Fibroblast of villous mesenchyme (primary cell): ENCODE measurements at regions not wholly inside any gene's neighbourhood (a gene's known extent, or its start where the extent isn't known, plus 50 kb on each side); places are given as distances from the start of the nearest gene placed in this dataset.

Experiments
- DNase-seq: peaks from one replicate; pipeline ENCODE4 v3.0.0-alpha.2; 2010; ENCODE audit warnings: low read depth
- H3K4me3 ChIP-seq: 2 replicates; pipeline ENCODE4 v1.5.1; 2011; ENCODE audit warnings: low read depth, mild to moderate bottlenecking, low read length
- CTCF ChIP-seq: IDR thresholded peaks from 2 replicates; pipeline ENCODE4 v1.5.1; 2012; ENCODE audit warnings: low read depth, mild to moderate bottlenecking, low read length; ENCODE audit not compliant: insufficient read depth

DNA sequence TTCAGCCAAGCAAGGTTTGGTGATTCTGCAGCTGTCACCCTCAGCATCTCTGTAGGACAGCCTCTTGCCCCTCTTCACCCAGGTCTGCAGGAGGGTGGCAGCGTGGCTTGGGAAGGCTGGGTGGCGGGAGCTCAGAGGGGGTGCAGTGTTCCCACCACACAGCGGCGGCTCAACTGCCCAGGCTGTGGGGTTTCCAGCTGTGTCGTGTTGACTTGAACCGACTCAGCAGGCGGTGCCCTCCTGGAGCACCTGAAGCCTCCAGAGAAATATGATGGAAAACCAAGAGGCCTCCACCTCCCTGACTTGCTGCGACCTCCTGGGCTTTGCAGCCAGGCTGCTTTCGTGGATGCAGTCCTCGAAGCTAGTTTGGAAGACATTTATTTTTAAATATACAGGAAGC, 68.0 kb upstream of the KLF6 start:
- TF ChIP-seq CTCF = no peak
- DNase-seq = no peak

GRCh38 chr10:3852147-3852904, 67.3 kb upstream of the KLF6 start:
- peak; percentile 99 for DNase-seq
- no peak for TF ChIP-seq CTCF
- no peak overlapping the region for H3K4me3 ChIP-seq

More for the DNA sequence above, 68.0 kb upstream of the KLF6 start:
- no peak overlapping the region for H3K4me3 ChIP-seq

- peak; percentile 78 for DNase-seq
- no peak for TF ChIP-seq CTCF
- no peak overlapping the region for H3K4me3 ChIP-seq
Measured at GRCh38 chr10:3850999-3851937, 66.3 kb upstream of the KLF6 start.

DNA sequence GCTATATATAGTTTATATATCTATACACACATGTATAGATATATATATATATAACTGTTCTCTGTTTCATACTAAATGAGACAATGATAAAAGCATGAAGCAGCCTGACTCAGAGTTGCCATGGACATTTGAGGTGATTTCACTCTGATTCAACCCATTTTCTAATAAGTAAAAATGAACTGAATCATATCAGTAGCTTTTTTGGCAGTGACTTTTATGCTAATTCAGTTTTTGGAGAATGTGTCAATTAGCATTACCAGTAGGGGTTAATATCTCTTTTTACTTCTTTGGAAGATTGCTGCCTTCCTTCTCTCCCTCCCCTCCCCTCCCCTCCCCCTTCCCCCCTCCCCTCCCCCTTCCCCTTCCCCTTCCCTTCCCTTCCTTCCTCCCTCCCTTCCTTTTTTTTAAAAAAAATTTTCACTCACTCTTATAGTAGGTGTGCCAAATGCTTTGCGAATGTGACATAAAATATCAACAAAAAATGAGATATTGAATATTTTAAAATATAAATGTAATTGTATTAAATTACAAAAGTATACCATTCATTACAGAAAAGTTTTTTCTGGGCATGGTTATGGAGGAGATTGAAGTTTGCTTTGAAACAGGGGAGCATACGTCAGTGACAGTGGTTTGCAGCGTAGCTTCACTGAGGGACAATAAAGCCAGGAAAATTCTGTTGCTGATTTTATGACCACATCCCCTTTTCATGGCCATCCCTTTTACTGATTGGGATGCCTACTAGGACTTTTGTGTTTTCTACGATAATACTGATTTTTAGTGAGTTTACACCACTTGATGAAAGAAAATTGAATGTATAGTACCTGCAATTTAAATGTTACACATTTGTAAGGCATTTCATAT, 64.0 kb upstream of the KLF6 start:
- TF ChIP-seq CTCF = no peak
- no peak overlapping the region for H3K4me3 ChIP-seq
- no peak for DNase-seq

DNA sequence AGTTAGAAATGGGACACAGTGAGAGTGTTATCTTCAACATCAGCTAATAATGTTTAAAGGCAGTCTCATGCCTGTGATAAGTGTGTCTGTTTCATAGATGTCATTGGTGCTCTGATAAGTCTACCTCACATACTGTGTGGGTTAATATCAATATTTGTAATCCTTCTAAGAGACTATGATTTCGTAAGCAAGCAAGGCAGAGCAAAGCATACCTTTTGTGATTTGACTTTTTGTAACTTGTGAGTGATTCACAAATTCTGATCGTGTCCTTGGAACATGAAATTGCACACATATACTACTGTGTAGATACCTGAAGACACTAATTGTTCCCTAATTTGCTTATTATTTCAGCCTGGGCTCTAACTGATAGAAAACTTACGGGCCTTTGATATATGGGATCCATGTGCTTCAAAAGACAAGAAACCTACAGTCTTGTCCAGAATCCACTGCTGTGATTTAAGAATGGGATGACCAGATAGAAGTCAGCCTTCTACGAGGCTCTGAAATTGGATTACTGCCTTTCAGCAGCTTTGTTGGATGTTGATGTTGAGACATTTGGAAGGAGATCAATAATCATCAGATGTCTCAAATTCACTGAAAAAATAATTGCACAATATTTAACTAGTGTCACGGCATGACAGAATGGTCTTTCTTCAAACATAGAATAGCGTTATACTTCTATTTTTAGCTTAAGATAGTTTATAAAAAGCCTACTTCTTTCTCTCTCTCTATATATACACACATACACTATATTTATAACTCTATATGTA, 63.2 kb upstream of the KLF6 start:
- DNase-seq = no peak
- H3K4me3 ChIP-seq = no peak overlapping the region

More for the DNA sequence above, 63.2 kb upstream of the KLF6 start:
- no peak for TF ChIP-seq CTCF
